HFF-Myc (cell line): ENCODE measurements at regions not wholly inside any gene's neighbourhood (a gene's known extent, or its start where the extent isn't known, plus 50 kb on each side); places are given as distances from the start of the nearest gene placed in this dataset.
"Not testable (repeated sequence)": the region's sequence is repeated elsewhere in the genome, so short reads cannot be mapped to it uniquely, and the experiment has no call there.

Experiments
- DNase-seq: peaks from one replicate; pipeline ENCODE4 v3.0.0-alpha.2; 2011; ENCODE audit warnings: low read depth; ENCODE audit errors: extremely low read depth
- H3K4me3 ChIP-seq: replicated peaks from 2 replicates; pipeline ENCODE4 v1.5.1; 2011; ENCODE audit warnings: low read depth, mild to moderate bottlenecking, control low read depth, low read length
- CTCF ChIP-seq: IDR thresholded peaks from 2 replicates; pipeline ENCODE4 v1.5.1; 2012; ENCODE audit warnings: mild to moderate bottlenecking, low read depth, low read length, control low read depth; ENCODE audit errors: missing control alignments

GRCh38 chr16:77090062-77090461 lies 100.9 kb upstream of the MON1B start:
- H3K4me3 ChIP-seq: no peak overlapping the region
- no peak for TF ChIP-seq CTCF
- no peak for DNase-seq

GRCh38 chr16:77093309-77093708 lies 97.7 kb upstream of the MON1B start:
- H3K4me3 ChIP-seq: no peak overlapping the region
- TF ChIP-seq CTCF: no peak
- no peak for DNase-seq

GRCh38 chr16:77093999-77094398 lies 97.0 kb upstream of the MON1B start:
- no peak overlapping the region for H3K4me3 ChIP-seq
- DNase-seq: no peak
- no peak for TF ChIP-seq CTCF

- no peak for DNase-seq
- no peak overlapping the region for H3K4me3 ChIP-seq
- no peak for TF ChIP-seq CTCF
These were observed 79.9 kb upstream of the MON1B start for GRCh38 chr16:77111056-77111565.

GRCh38 chr16:77112746-77113145 lies 78.2 kb upstream of the MON1B start:
- H3K4me3 ChIP-seq: no peak overlapping the region
- DNase-seq: no peak
- TF ChIP-seq CTCF: no peak

- TF ChIP-seq CTCF: no peak
- H3K4me3 ChIP-seq: no peak overlapping the region
- DNase-seq: no peak
These were observed 77.2 kb upstream of the MON1B start for GRCh38 chr16:77113835-77114234.

- not testable (repeated sequence) for H3K4me3 ChIP-seq, DNase-seq
These were observed 76.6 kb upstream of the MON1B start for GRCh38 chr16:77114361-77114760.
